ENCODE measurements at regions not wholly inside any gene's neighbourhood (a gene's known extent, or its start where the extent isn't known, plus 50 kb on each side); places are given as distances from the start of the nearest gene placed in this dataset.

GRCh38 chr2:221109552-221109951 is 462.6 kb downstream of the EPHA4 start:
- H3K27ac ChIP-seq = no peak overlapping the region
- no peaks in the 10 kb centered on the region for H3K27me3 ChIP-seq
- H3K4me1 ChIP-seq = peaks cover 2% of the 10 kb centered on the region
- no peaks in the 10 kb centered on the region for H3K36me3 ChIP-seq
- TF ChIP-seq CTCF (IDR thresholded peaks at IDR 0.05) = no peak
- TF ChIP-seq POLR2A (IDR thresholded peaks at IDR 0.05) = no peak
- no peak for TF ChIP-seq POLR2AphosphoS5 (IDR thresholded peaks at IDR 0.05; ENCODE audit: insufficient read depth in 1 of 2, low read depth in 1 of 2)
- H3K4me3 ChIP-seq = no peak overlapping the region
- intact Hi-C loops (cut with DNase I) = no loop called here
- H3K9me3 ChIP-seq = no peaks in the 10 kb centered on the region
- DNase-seq (ENCODE audit: extremely low spot score in 2 of 2) = no peak

DNA sequence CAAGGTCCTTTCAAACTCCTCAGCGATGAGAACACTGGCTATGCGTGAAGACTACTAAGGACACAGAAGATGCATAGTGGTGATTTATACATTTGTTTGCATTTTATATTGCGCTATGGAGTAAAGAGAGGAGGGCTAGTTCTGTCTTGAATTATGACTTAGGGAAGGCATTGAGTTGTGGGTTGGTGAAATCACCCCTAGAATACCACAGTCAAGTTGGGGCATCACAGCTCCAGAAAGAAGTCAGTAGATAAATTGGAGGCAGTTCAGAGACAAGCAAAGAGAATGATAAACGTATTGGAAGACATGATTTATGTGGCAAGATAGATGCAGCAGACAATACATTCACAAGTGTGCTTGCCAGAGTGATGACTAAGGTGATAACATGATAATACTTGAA is 460.4 kb downstream of the EPHA4 start:
- Histone ChIP-seq H3K4me3 (no peak overlapping the region), H3K27ac (no peak overlapping the region), H3K27me3 (no peaks in the 10 kb centered on the region), H3K4me1 (no peaks in the 10 kb centered on the region), H3K36me3 (no peaks in the 10 kb centered on the region), H3K9me3 (no peaks in the 10 kb centered on the region)
- TF ChIP-seq POLR2AphosphoS5 (IDR thresholded peaks at IDR 0.05; ENCODE audit: insufficient read depth in 1 of 2, low read depth in 1 of 2) (no peak), POLR2A (IDR thresholded peaks at IDR 0.05) (no peak), CTCF (IDR thresholded peaks at IDR 0.05) (no peak)
- intact Hi-C loops (cut with DNase I) = no loop called here
- DNase-seq (ENCODE audit: extremely low spot score in 2 of 2) = no peak

DNA sequence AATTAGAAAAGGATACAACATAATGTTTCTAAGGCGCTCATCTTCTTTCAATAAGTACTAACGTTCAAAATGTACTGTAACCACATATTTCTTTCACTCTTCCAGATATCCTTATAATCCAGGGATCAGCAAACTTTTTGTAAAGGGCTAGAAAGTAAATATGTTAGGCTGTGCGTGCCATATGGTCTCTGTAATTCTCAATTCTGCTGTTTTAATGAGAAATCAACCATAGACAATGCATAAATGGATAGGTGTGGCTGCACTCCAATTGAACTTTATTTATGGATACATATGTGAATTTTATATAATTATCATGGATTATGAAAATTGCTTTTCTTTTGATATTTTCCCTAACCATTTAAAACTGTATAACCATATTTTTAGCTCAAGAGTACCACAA is 459.4 kb downstream of the EPHA4 start:
- H3K4me3 ChIP-seq = no peak overlapping the region
- no peaks in the 10 kb centered on the region for H3K4me1 ChIP-seq
- H3K36me3 ChIP-seq = no peaks in the 10 kb centered on the region
- intact Hi-C loops (cut with DNase I) = no loop called here
- H3K27me3 ChIP-seq = no peaks in the 10 kb centered on the region
- no peaks in the 10 kb centered on the region for H3K9me3 ChIP-seq
- no peak for DNase-seq (ENCODE audit: extremely low spot score in 2 of 2)
- no peak overlapping the region for H3K27ac ChIP-seq
- TF ChIP-seq CTCF (IDR thresholded peaks at IDR 0.05) = no peak
- no peak for TF ChIP-seq POLR2A (IDR thresholded peaks at IDR 0.05)
- TF ChIP-seq POLR2AphosphoS5 (IDR thresholded peaks at IDR 0.05; ENCODE audit: insufficient read depth in 1 of 2, low read depth in 1 of 2) = no peak

DNA sequence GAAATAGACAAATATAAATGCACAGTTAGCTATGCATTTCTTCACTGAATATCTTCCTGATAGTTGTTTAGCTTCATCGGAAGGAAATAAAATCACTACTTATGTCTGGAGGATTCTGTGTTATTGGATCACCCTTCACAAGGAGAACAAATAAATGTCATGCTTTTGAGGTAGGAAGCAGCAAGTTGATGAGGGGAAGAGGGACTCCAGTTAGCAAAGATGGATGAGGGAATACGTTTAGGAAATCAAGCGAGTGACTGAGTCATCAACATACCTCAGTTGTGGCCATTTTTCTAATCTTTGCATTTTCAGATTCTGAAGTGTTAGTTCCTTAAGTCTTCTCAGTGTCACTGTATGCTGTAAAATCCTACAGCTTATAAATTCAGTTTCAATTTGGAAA is 456.2 kb downstream of the EPHA4 start:
- intact Hi-C loops (cut with DNase I) = no loop called here

DNA sequence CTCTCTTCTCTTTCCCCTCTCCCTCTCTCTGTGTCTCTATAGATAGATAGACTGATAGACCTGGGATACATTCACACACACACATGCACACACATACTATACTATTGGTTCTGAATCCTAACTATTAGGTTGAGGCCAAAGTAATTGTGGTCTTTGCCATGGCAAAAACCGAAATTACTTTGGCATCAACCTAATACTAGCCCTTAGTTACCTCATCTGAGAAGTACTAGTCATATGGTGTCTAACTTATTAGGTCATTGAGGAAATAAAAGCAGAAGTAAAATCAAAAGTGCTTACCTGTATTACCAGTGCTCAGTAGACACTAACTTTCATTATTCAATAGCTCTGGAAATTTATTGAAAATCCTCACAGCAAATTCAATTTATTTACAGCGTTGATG is 451.5 kb downstream of the EPHA4 start:
- Histone ChIP-seq H3K4me3 (no peak overlapping the region), H3K27me3 (no peaks in the 10 kb centered on the region), H3K27ac (no peak overlapping the region), H3K9me3 (no peaks in the 10 kb centered on the region), H3K36me3 (no peaks in the 10 kb centered on the region), H3K4me1 (no peaks in the 10 kb centered on the region)
- DNase-seq (ENCODE audit: extremely low spot score in 2 of 2) = no peak
- intact Hi-C loops (cut with DNase I) = no loop called here
- TF ChIP-seq CTCF (IDR thresholded peaks at IDR 0.05) = no peak
- TF ChIP-seq POLR2A (IDR thresholded peaks at IDR 0.05) = no peak
- no peak for TF ChIP-seq POLR2AphosphoS5 (IDR thresholded peaks at IDR 0.05; ENCODE audit: insufficient read depth in 1 of 2, low read depth in 1 of 2)

More for the DNA sequence above, 456.2 kb downstream of the EPHA4 start:
- Histone ChIP-seq H3K4me3 (no peak overlapping the region), H3K27ac (no peak overlapping the region), H3K9me3 (no peaks in the 10 kb centered on the region), H3K36me3 (no peaks in the 10 kb centered on the region), H3K4me1 (no peaks in the 10 kb centered on the region), H3K27me3 (no peaks in the 10 kb centered on the region)
- DNase-seq (ENCODE audit: extremely low spot score in 2 of 2) = no peak
- TF ChIP-seq CTCF (IDR thresholded peaks at IDR 0.05) = no peak
- TF ChIP-seq POLR2A (IDR thresholded peaks at IDR 0.05) = no peak
- no peak for TF ChIP-seq POLR2AphosphoS5 (IDR thresholded peaks at IDR 0.05; ENCODE audit: insufficient read depth in 1 of 2, low read depth in 1 of 2)
